HG03139 (cell line): ENCODE measurements at regions not wholly inside any gene's neighbourhood (a gene's known extent, or its start where the extent isn't known, plus 50 kb on each side); places are given as distances from the start of the nearest gene placed in this dataset.
A peak's percentile ranks its signal among the peaks of the same experiment; 100 is the strongest.

Source experiments
- ATAC-seq: cut with Tn5 transposase; IDR thresholded peaks from one replicate; pipeline ENCODE4 v1.9.1; 2021; ENCODE audit not compliant: unreplicated experiment

DNA sequence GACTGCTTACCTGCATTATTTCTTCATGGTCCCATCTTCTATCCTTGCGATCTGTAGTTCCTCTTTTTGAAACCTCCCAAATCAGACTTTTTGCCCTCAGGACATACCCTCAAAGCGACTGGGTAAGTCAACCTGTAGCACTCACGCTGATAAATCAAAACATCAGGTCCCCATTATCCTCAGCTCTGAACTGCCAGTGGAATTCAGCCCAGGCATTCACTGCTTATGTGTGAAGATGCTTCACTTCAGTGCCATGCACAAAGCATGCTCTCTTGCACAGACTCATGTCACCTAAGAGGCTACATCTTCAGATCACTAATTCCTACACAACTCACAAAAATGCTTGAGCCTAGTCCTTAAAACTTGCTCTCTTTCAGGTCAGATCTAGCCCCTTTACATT lies 283.6 kb upstream of the KLF6 start:
- ATAC-seq, result no peak

- no peak for ATAC-seq
These were observed 283.0 kb upstream of the KLF6 start for GRCh38 chr10:4067931-4068561.

DNA sequence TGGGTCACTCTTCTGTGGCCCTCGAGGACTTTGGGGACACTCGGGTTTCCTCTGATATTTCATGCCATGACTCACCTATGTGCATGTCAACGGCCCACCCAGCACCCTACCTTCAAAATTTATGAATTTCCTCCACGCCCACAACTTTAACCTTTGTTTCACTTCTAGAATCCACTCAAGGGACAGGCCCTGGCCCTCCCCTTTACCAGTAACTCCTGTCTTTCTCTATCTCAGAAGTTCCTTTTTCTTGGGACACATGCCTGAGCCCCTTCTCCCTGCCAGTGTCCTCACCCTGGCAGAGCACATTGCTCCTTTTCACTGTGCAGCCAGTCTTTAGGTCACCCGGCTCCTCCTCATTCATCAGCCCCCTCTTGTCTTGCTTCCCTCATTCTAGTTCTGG lies 282.5 kb upstream of the KLF6 start:
- ATAC-seq, result no peak

GRCh38 chr10:4066581-4067390 lies 281.8 kb upstream of the KLF6 start:
- no peak for ATAC-seq

- no peak for ATAC-seq
These were observed 279.5 kb upstream of the KLF6 start for GRCh38 chr10:4064489-4064888.

DNA sequence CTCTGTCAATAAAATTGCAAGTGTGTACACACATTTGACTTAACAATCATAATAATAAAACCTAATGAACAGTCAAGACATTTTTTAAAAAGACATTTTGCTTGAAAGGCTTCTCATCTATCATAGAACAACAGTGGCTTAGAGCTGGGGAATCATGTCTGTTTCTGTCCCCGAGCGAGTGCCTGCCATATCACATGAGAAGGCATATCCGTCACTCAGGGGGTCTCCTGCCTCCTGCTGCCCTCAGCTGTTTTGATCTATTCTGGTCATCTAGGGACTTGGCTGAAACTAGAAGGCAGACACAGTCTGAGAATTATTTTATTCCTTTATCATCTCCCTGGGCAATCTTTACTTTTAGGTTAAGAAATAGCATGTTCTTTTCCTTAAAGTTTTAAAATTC lies 278.7 kb upstream of the KLF6 start:
- ATAC-seq, result no peak

GRCh38 chr10:4062751-4063150 lies 277.7 kb upstream of the KLF6 start:
- ATAC-seq, result no peak

GRCh38 chr10:4062072-4062471 lies 277.1 kb upstream of the KLF6 start:
- ATAC-seq, result no peak

GRCh38 chr10:4061441-4061951 lies 276.5 kb upstream of the KLF6 start:
- no peak for ATAC-seq

DNA sequence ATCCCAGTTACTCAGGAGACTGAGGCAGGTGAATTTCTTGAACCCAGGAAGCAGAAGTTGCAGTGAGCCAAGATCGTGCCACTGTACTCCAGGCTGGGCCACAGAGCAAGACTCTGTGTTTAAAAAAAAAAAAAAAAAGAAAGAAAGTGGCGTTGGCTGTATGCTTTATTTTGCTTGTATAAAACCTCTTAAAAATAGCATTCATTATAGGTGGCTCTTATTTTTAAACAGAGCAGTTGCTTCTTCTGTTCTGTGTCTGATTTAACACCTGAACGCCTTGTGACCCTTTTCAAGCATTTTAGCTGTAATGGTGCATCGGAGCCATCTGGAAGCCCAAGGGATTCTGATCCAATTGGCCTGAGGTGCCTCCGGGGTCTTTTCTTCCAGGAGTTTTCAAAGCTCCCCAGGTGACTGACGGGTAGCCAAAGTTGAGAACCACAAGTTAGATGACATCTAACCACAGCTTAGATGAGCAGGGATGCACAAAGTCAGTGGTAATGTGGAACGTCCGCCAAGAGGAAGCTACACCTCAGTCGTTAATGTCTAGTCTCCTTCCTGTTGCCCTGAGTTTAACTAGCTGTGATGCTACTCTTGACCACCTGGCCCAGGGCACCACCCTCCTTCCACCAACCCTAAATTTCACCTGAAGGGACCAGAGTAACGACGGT lies 274.6 kb upstream of the KLF6 start:
- ATAC-seq, result peak; percentile 67

- no peak for ATAC-seq
These were observed 273.6 kb upstream of the KLF6 start for GRCh38 chr10:4058514-4059029.

- ATAC-seq, result no peak
These were observed 272.9 kb upstream of the KLF6 start for GRCh38 chr10:4057725-4058513.

DNA sequence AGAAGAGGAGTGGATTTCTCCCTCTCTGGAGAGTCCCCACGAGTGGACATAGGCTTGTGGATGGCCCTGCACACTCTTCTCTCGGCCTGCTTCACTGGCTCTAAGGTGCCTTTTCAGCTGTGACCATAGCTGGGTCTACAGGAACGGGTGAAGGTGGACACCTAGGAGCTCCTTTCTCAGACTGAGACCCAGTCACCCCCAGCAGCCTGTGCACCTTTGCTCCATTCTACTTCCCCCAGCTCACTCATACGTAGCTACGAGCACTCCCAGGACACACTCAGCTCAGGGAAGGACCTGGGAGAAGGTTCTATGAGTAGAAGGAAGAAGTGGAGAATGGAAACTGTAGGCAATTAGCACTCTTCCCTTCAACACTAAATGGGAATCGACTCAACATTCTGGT lies 272.0 kb upstream of the KLF6 start:
- no peak for ATAC-seq

DNA sequence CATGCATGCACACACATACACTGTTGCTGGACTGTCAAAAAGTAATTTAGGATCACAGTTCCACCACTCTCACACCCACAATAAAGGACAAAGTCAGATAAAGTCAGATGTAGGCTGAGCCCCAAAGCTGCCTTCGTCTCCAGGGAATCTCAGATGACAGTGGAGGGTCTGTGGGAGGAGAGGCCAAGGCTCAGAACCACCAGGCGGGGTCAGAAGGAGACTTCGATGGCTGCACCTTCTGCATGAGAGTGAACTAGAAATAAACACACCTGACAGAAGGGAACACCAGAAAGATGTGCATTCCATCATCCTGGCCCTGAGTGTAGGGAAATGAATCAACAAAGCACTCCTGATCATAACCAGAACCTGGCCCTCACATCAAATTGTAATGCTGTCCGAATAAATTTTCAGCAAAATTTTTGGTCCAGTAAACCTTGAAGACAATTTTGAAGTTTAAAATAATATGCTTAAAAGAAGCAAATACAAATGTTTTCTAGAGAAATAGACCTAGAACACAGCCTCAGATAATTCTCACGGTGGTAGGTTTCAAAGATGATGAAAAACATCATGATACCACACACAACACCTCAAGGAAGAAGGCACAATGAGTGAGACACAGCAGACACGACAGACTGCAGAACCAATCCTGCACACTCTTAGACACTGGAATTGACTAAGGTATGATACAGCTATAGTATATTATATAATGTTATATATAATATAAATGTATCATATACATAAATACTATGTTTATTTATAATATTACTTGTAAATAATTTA lies 269.8 kb upstream of the KLF6 start:
- ATAC-seq, result no peak

DNA sequence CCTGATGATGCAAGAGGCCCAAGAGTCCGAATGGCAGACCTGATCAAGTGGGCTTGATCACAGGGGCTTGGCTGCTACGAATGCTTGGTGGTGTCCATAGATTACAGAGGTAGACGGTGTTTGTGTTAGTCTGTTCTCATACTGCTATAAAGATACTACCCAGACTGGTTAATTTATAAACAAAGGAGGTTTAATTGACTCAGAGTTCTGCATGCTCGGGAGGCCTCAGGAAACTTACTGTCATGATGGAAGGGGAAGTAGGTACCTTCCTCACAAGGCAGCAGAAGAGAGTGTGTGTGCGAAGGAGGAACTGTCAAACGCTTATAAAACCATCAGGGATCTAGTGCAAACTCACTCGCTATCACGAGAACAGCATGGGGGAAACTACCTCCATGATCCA lies 268.9 kb upstream of the KLF6 start:
- ATAC-seq, result no peak

DNA sequence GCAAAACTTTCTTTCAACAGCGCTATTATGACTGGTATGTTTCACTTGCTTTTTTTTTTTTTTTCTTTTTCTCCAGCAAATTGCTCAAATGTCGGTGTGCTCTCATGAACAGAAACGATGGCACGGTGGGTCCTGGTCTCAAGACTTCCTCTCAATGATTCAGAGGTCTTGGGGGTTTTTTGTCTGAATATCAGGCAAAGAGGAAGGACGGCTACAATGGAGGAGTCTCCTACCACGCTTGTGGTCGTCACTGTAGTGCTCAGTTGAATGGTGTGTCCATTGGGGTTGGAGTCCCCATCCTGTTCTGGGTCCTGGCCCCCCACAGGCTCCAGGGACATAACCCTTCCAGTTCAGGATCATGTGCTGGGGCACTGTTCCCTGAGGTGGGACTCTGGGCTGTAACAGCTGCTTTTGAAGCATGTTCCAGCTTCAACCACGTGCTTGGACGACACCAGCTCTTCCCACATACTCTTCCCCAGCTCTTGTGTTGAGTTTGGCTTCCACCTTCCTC lies 266.7 kb upstream of the KLF6 start:
- ATAC-seq, result no peak

GRCh38 chr10:4051011-4051640 lies 266.1 kb upstream of the KLF6 start:
- ATAC-seq, result no peak

- ATAC-seq, result no peak
These were observed 265.1 kb upstream of the KLF6 start for GRCh38 chr10:4050061-4050460.

DNA sequence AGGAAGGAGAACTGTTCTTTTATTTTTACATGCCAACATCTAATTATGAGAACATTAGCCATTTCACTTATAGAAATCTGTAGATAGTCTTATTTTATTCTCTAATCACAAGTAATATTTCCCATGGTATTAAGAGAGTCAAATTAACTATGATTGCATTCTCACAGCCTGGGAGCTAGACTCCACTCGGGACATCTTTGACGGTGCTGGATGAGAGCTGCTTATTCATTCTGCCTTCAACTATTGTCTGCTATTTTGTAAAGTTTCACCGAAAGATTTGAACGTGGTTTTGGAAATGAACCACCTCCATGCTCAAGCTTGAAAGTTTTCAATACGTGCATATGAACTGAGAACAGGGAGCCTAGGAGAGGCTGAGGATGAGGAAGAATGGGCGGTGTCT lies 264.3 kb upstream of the KLF6 start:
- ATAC-seq, result no peak
